Skin epidermis (tissue), 12 donors: ENCODE measurements at regions not wholly inside any gene's neighbourhood (a gene's known extent, or its start where the extent isn't known, plus 50 kb on each side); places are given as distances from the start of the nearest gene placed in this dataset.
"Not testable (repeated sequence)": the region's sequence is repeated elsewhere in the genome, so short reads cannot be mapped to it uniquely, and the experiment has no call there.

Experiments
- H3K27ac ChIP-seq, 21 experiments: fragments of 200-600 bp; sonication (generic) in 11 of 21; one replicate each; pipeline ENCODE4 v1.5.0; 2020; ENCODE audit warnings: mild to moderate bottlenecking in 3 of 21, inconsistent platforms in 2 of 21, moderate library complexity in 2 of 21
- H3K4me3 ChIP-seq, 7 experiments: fragments of 200-600 bp; sonication (generic) in 2 of 7; one replicate each; pipeline ENCODE4 v1.5.0; 2020; ENCODE audit warnings: inconsistent platforms in 2 of 7, mild to moderate bottlenecking in 2 of 7, moderate library complexity in 1 of 7

- not testable (repeated sequence) for H3K27ac ChIP-seq, H3K4me3 ChIP-seq
Measured at GRCh38 chr1:117314951-117315350, 52.3 kb upstream of the MAN1A2 start.

GRCh38 chr1:117313555-117313954 lies 53.7 kb upstream of the MAN1A2 start:
- Histone ChIP-seq H3K4me3 (no peak overlapping the region), H3K27ac (no peak overlapping the region)

- no peak overlapping the region for H3K4me3 ChIP-seq
- no peak overlapping the region for H3K27ac ChIP-seq
Measured at GRCh38 chr1:117312453-117313138, 54.7 kb upstream of the MAN1A2 start.

GRCh38 chr1:117308311-117308916 lies 58.8 kb upstream of the MAN1A2 start:
- H3K27ac ChIP-seq, result no peak overlapping the region

GRCh38 chr1:117301901-117302300 lies 65.3 kb upstream of the MAN1A2 start:
- no peak overlapping the region for H3K4me3 ChIP-seq
- H3K27ac ChIP-seq, result no peak overlapping the region

More at GRCh38 chr1:117308311-117308916, 58.8 kb upstream of the MAN1A2 start:
- H3K4me3 ChIP-seq, result no peak overlapping the region

GRCh38 chr1:117300183-117300582 lies 67.1 kb upstream of the MAN1A2 start:
- not testable (repeated sequence) for H3K4me3 ChIP-seq, H3K27ac ChIP-seq

GRCh38 chr1:117295001-117295400 lies 72.2 kb upstream of the MAN1A2 start:
- H3K4me3 ChIP-seq, result no peak overlapping the region
- no peak overlapping the region for H3K27ac ChIP-seq

GRCh38 chr1:117290890-117291289 lies 76.4 kb upstream of the MAN1A2 start:
- Histone ChIP-seq H3K27ac (no peak overlapping the region), H3K4me3 (no peak overlapping the region)

GRCh38 chr1:117289316-117289870 lies 77.9 kb upstream of the MAN1A2 start:
- Histone ChIP-seq H3K4me3 (no peak overlapping the region), H3K27ac (no peak overlapping the region)

GRCh38 chr1:117286562-117286961 lies 75.8 kb upstream of the VTCN1 start:
- no peak overlapping the region for H3K4me3 ChIP-seq
- no peak overlapping the region for H3K27ac ChIP-seq

- no peak overlapping the region for H3K27ac ChIP-seq
Measured at GRCh38 chr1:117286145-117286544, 75.4 kb upstream of the VTCN1 start.

GRCh38 chr1:117284399-117285215 lies 73.9 kb upstream of the VTCN1 start:
- Histone ChIP-seq H3K4me3 (no peak overlapping the region), H3K27ac (no peak overlapping the region)

More at GRCh38 chr1:117286145-117286544, 75.4 kb upstream of the VTCN1 start:
- no peak overlapping the region for H3K4me3 ChIP-seq

- no peak overlapping the region for H3K27ac ChIP-seq
- no peak overlapping the region for H3K4me3 ChIP-seq
Measured at GRCh38 chr1:117278531-117278930, 67.8 kb upstream of the VTCN1 start.

GRCh38 chr1:117275055-117275454 lies 64.3 kb upstream of the VTCN1 start:
- Histone ChIP-seq H3K27ac (no peak overlapping the region), H3K4me3 (no peak overlapping the region)

GRCh38 chr1:117271959-117272358 lies 61.2 kb upstream of the VTCN1 start:
- Histone ChIP-seq H3K4me3 (no peak overlapping the region), H3K27ac (no peak overlapping the region)

GRCh38 chr1:117271129-117271528 lies 60.4 kb upstream of the VTCN1 start:
- H3K4me3 ChIP-seq, result no peak overlapping the region

GRCh38 chr1:117270679-117271078 lies 60.0 kb upstream of the VTCN1 start:
- Histone ChIP-seq H3K27ac (no peak overlapping the region), H3K4me3 (no peak overlapping the region)

More at GRCh38 chr1:117271129-117271528, 60.4 kb upstream of the VTCN1 start:
- no peak overlapping the region for H3K27ac ChIP-seq

GRCh38 chr1:117268535-117269455 lies 58.1 kb upstream of the VTCN1 start:
- Histone ChIP-seq H3K4me3 (no peak overlapping the region), H3K27ac (no peak overlapping the region)

- no peak overlapping the region for H3K4me3 ChIP-seq
- H3K27ac ChIP-seq, result peak overlapping the region in 1 of 21 experiments; percentile 6
Measured at GRCh38 chr1:117267232-117267774, 56.6 kb upstream of the VTCN1 start.
